ENCODE measurements at regions not wholly inside any gene's neighbourhood (a gene's known extent, or its start where the extent isn't known, plus 50 kb on each side); places are given as distances from the start of the nearest gene placed in this dataset.

DNA sequence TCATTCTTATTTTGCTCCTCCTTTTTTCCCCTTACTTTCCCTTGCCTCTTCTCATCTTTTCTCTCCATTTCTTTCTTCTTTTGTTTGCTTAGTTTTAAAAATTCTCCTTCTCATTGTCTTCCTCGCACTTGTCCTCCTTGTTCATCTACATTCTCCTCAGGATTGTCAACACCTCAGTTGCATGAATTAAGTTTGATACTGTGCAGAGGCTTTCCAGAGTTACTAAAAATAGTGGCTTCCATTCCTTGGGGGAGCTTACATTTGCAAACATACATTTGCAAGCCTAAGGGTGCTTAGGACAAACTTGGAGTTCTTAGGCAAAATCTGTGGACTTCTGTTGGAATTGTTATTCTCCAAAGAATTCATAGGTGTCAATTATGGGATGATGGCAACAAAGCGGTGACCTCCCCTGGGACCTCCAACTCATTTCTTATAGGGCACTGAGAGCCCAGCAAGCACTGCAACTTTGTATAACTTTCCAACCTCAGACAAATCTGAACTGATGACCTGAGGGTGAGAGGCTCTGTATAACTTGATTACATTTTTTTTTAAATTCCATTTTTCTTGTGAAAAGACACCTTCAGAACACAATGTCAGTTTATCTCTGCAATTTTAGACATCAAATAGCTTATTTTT, 371.4 kb downstream of the TMEM38B start:
- TF ChIP-seq, protein P1, sequence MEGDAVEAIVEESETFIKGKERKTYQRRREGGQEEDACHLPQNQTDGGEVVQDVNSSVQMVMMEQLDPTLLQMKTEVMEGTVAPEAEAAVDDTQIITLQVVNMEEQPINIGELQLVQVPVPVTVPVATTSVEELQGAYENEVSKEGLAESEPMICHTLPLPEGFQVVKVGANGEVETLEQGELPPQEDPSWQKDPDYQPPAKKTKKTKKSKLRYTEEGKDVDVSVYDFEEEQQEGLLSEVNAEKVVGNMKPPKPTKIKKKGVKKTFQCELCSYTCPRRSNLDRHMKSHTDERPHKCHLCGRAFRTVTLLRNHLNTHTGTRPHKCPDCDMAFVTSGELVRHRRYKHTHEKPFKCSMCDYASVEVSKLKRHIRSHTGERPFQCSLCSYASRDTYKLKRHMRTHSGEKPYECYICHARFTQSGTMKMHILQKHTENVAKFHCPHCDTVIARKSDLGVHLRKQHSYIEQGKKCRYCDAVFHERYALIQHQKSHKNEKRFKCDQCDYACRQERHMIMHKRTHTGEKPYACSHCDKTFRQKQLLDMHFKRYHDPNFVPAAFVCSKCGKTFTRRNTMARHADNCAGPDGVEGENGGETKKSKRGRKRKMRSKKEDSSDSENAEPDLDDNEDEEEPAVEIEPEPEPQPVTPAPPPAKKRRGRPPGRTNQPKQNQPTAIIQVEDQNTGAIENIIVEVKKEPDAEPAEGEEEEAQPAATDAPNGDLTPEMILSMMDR (IDR thresholded peaks at IDR 0.05; ENCODE audit: borderline replicate concordance, extremely low read depth, low read length, poor library complexity, severe bottlenecking), result no peak
- TF ChIP-seq EZH2 (IDR thresholded peaks at IDR 0.05; ENCODE audit: borderline replicate concordance, low read depth, low read length, severe bottlenecking), result no peak
- Histone ChIP-seq H4K20me1 (ENCODE audit: insufficient read depth, low read length) (no peaks in the 10 kb centered on the region), H3K79me2 (ENCODE audit: insufficient read depth, low read length) (no peaks in the 10 kb centered on the region), H3K27ac (ENCODE audit: low read length) (no peak overlapping the region), H3K27me3 (ENCODE audit: insufficient read depth, low read length, poor library complexity) (no peaks in the 10 kb centered on the region), H3K9me3 (ENCODE audit: insufficient read depth, low read length, severe bottlenecking) (no peaks in the 10 kb centered on the region), H3K4me1 (ENCODE audit: insufficient read depth, low read length) (no peaks in the 10 kb centered on the region), H2AFZ (ENCODE audit: low read depth, low read length) (no peak overlapping the region), H3K36me3 (ENCODE audit: insufficient read depth, low read length) (no peaks in the 10 kb centered on the region), H3K9ac (ENCODE audit: low read depth, low read length) (no peak overlapping the region), H3K4me2 (ENCODE audit: insufficient read depth, low read length) (no peak overlapping the region), H3K4me3 (ENCODE audit: low read depth in 1 of 2, low read length in 2 of 2) (no peak overlapping the region)
- ATAC-seq (ENCODE audit: insufficient read depth, low read depth) (no peak), DNase-seq (no peak)

- Histone ChIP-seq H3K4me2 (ENCODE audit: insufficient read depth, low read length) (no peak overlapping the region), H3K27me3 (ENCODE audit: insufficient read depth, low read length, poor library complexity) (no peaks in the 10 kb centered on the region), H3K9me3 (ENCODE audit: insufficient read depth, low read length, severe bottlenecking) (no peaks in the 10 kb centered on the region), H3K9ac (ENCODE audit: low read depth, low read length) (no peak overlapping the region), H3K4me1 (ENCODE audit: insufficient read depth, low read length) (no peaks in the 10 kb centered on the region), H4K20me1 (ENCODE audit: insufficient read depth, low read length) (no peaks in the 10 kb centered on the region), H3K27ac (ENCODE audit: low read length) (no peak overlapping the region), H3K36me3 (ENCODE audit: insufficient read depth, low read length) (no peaks in the 10 kb centered on the region), H3K79me2 (ENCODE audit: insufficient read depth, low read length) (no peaks in the 10 kb centered on the region), H3K4me3 (ENCODE audit: low read depth in 1 of 2, low read length in 2 of 2) (no peak overlapping the region), H2AFZ (ENCODE audit: low read depth, low read length) (no peak overlapping the region)
- TF ChIP-seq EZH2 (IDR thresholded peaks at IDR 0.05; ENCODE audit: borderline replicate concordance, low read depth, low read length, severe bottlenecking), result no peak
- TF ChIP-seq, protein P1 (IDR thresholded peaks at IDR 0.05; ENCODE audit: borderline replicate concordance, extremely low read depth, low read length, poor library complexity, severe bottlenecking), result no peak
- ATAC-seq (ENCODE audit: insufficient read depth, low read depth) (no peak), DNase-seq (no peak)
Measured at GRCh38 chr9:106066940-106067524, 372.7 kb downstream of the TMEM38B start.

- Histone ChIP-seq H3K36me3 (ENCODE audit: insufficient read depth, low read length) (no peaks in the 10 kb centered on the region), H3K27me3 (ENCODE audit: insufficient read depth, low read length, poor library complexity) (no peaks in the 10 kb centered on the region), H3K27ac (ENCODE audit: low read length) (no peak overlapping the region), H3K4me2 (ENCODE audit: insufficient read depth, low read length) (no peak overlapping the region), H3K9ac (ENCODE audit: low read depth, low read length) (no peak overlapping the region), H3K79me2 (ENCODE audit: insufficient read depth, low read length) (no peaks in the 10 kb centered on the region), H3K9me3 (ENCODE audit: insufficient read depth, low read length, severe bottlenecking) (no peaks in the 10 kb centered on the region), H2AFZ (ENCODE audit: low read depth, low read length) (no peak overlapping the region), H4K20me1 (ENCODE audit: insufficient read depth, low read length) (no peaks in the 10 kb centered on the region), H3K4me1 (ENCODE audit: insufficient read depth, low read length) (no peaks in the 10 kb centered on the region), H3K4me3 (ENCODE audit: low read depth in 1 of 2, low read length in 2 of 2) (no peak overlapping the region)
- DNase-seq (no peak), ATAC-seq (ENCODE audit: insufficient read depth, low read depth) (no peak)
- TF ChIP-seq EZH2 (IDR thresholded peaks at IDR 0.05; ENCODE audit: borderline replicate concordance, low read depth, low read length, severe bottlenecking), result no peak
- TF ChIP-seq, protein P1 (IDR thresholded peaks at IDR 0.05; ENCODE audit: borderline replicate concordance, extremely low read depth, low read length, poor library complexity, severe bottlenecking), result no peak
Measured at GRCh38 chr9:106069241-106069640, 374.9 kb downstream of the TMEM38B start.

Measured in DND-41 (cell line).